ENCODE measurements at regions not wholly inside any gene's neighbourhood (a gene's known extent, or its start where the extent isn't known, plus 50 kb on each side); places are given as distances from the start of the nearest gene placed in this dataset.

- no peak for TF ChIP-seq CTCF (IDR thresholded peaks at IDR 0.05)
- no peak for TF ChIP-seq POLR2A (IDR thresholded peaks at IDR 0.05)
Measured at GRCh38 chr6:152904678-152905077, 78.2 kb downstream of the FBXO5 start.

All from thyroid gland (tissue), 4 donors.